ENCODE measurements at regions not wholly inside any gene's neighbourhood (a gene's known extent, or its start where the extent isn't known, plus 50 kb on each side); places are given as distances from the start of the nearest gene placed in this dataset.

GRCh38 chr1:4500441-4500840 is 154.0 kb upstream of the AJAP1 start:
- no peak for ATAC-seq

- ATAC-seq = no peak
Observed at GRCh38 chr1:4506591-4506990, 147.8 kb upstream of the AJAP1 start.

GRCh38 chr1:4509206-4509605 is 145.2 kb upstream of the AJAP1 start:
- no peak for ATAC-seq

- no peak for ATAC-seq
Observed at GRCh38 chr1:4510276-4510691, 144.1 kb upstream of the AJAP1 start.

GRCh38 chr1:4511374-4511773 is 143.0 kb upstream of the AJAP1 start:
- no peak for ATAC-seq

GRCh38 chr1:4512636-4513035 is 141.8 kb upstream of the AJAP1 start:
- ATAC-seq = no peak

GRCh38 chr1:4513685-4514084 is 140.7 kb upstream of the AJAP1 start:
- ATAC-seq = no peak

- ATAC-seq = no peak
Observed at GRCh38 chr1:4515727-4516289, 138.6 kb upstream of the AJAP1 start.

- no peak for ATAC-seq
Observed at GRCh38 chr1:4516596-4516995, 137.8 kb upstream of the AJAP1 start.

GRCh38 chr1:4517186-4517954 is 137.0 kb upstream of the AJAP1 start:
- ATAC-seq = no peak

- ATAC-seq = no peak
Observed at GRCh38 chr1:4518621-4519020, 135.8 kb upstream of the AJAP1 start.

GRCh38 chr1:4519954-4520353 is 134.5 kb upstream of the AJAP1 start:
- ATAC-seq = no peak

GRCh38 chr1:4523551-4523950 is 130.9 kb upstream of the AJAP1 start:
- no peak for ATAC-seq

- ATAC-seq = no peak
Observed at GRCh38 chr1:4526747-4527146, 127.7 kb upstream of the AJAP1 start.

GRCh38 chr1:4527819-4528218 is 126.6 kb upstream of the AJAP1 start:
- ATAC-seq = no peak

- no peak for ATAC-seq
Observed at GRCh38 chr1:4528590-4528989, 125.8 kb upstream of the AJAP1 start.

- no peak for ATAC-seq
Observed at GRCh38 chr1:4529446-4530165, 124.8 kb upstream of the AJAP1 start.

- ATAC-seq = no peak
Observed at GRCh38 chr1:4530166-4530785, 124.1 kb upstream of the AJAP1 start.

- ATAC-seq = no peak
Observed at GRCh38 chr1:4531842-4532241, 122.6 kb upstream of the AJAP1 start.

- ATAC-seq = no peak
Observed at GRCh38 chr1:4532656-4533055, 121.8 kb upstream of the AJAP1 start.

GRCh38 chr1:4546911-4547310 is 107.5 kb upstream of the AJAP1 start:
- no peak for ATAC-seq

- ATAC-seq = no peak
Observed at GRCh38 chr1:4549930-4550329, 104.5 kb upstream of the AJAP1 start.

- no peak for ATAC-seq
Observed at GRCh38 chr1:4550941-4551340, 103.5 kb upstream of the AJAP1 start.

GRCh38 chr1:4551706-4552105 is 102.7 kb upstream of the AJAP1 start:
- ATAC-seq = no peak
